ENCODE measurements at regions not wholly inside any gene's neighbourhood (a gene's known extent, or its start where the extent isn't known, plus 50 kb on each side); places are given as distances from the start of the nearest gene placed in this dataset.
"Not testable (repeated sequence)": the region's sequence is repeated elsewhere in the genome, so short reads cannot be mapped to it uniquely, and the experiment has no call there.

- ChIA-PET CTCF (no interaction called here), POLR2A (no interaction called here)
These were observed 148.0 kb upstream of the GRIA1 start for GRCh38 chr5:153342487-153342886.

GRCh38 chr5:153347611-153348010 is 142.9 kb upstream of the GRIA1 start:
- CTCF ChIA-PET = no interaction called here
- POLR2A ChIA-PET = no interaction called here

- CTCF ChIA-PET = no interaction called here
- POLR2A ChIA-PET = no interaction called here
These were observed 140.1 kb upstream of the GRIA1 start for GRCh38 chr5:153350175-153350883.

- POLR2A ChIA-PET = no interaction called here
- CTCF ChIA-PET = no interaction called here
These were observed 137.7 kb upstream of the GRIA1 start for GRCh38 chr5:153352685-153353219.

GRCh38 chr5:153357493-153358112 is 132.9 kb upstream of the GRIA1 start:
- ChIA-PET CTCF (no interaction called here), POLR2A (no interaction called here)

GRCh38 chr5:153358315-153358976 is 132.0 kb upstream of the GRIA1 start:
- ChIA-PET POLR2A (no interaction called here), CTCF (no interaction called here)

- ChIA-PET CTCF (no interaction called here), POLR2A (no interaction called here)
These were observed 129.6 kb upstream of the GRIA1 start for GRCh38 chr5:153360860-153361259.

- POLR2A ChIA-PET = no interaction called here
- CTCF ChIA-PET = no interaction called here
These were observed 128.6 kb upstream of the GRIA1 start for GRCh38 chr5:153361735-153362409.

GRCh38 chr5:153365547-153365946 is 124.9 kb upstream of the GRIA1 start:
- POLR2A ChIA-PET = no interaction called here

GRCh38 chr5:153367466-153367865 is 123.0 kb upstream of the GRIA1 start:
- POLR2A ChIA-PET = no interaction called here
- CTCF ChIA-PET = no interaction called here

More at GRCh38 chr5:153365547-153365946, 124.9 kb upstream of the GRIA1 start:
- CTCF ChIA-PET = no interaction called here

- POLR2A ChIA-PET = no interaction called here
- CTCF ChIA-PET = no interaction called here
These were observed 117.9 kb upstream of the GRIA1 start for GRCh38 chr5:153372425-153373129.

- ChIA-PET CTCF (no interaction called here), POLR2A (no interaction called here)
These were observed 117.4 kb upstream of the GRIA1 start for GRCh38 chr5:153373130-153373498.

- POLR2A ChIA-PET = not testable (repeated sequence)
These were observed 108.8 kb upstream of the GRIA1 start for GRCh38 chr5:153381630-153382029.

GRCh38 chr5:153390569-153390968 is 99.9 kb upstream of the GRIA1 start:
- CTCF ChIA-PET = no interaction called here
- POLR2A ChIA-PET = no interaction called here

More at GRCh38 chr5:153381630-153382029, 108.8 kb upstream of the GRIA1 start:
- CTCF ChIA-PET = not testable (repeated sequence)

- ChIA-PET CTCF (no interaction called here), POLR2A (no interaction called here)
These were observed 90.9 kb upstream of the GRIA1 start for GRCh38 chr5:153399595-153399994.

GRCh38 chr5:153400931-153401330 is 89.5 kb upstream of the GRIA1 start:
- CTCF ChIA-PET = no interaction called here
- POLR2A ChIA-PET = no interaction called here

GRCh38 chr5:153402550-153402949 is 87.9 kb upstream of the GRIA1 start:
- ChIA-PET CTCF (no interaction called here), POLR2A (no interaction called here)

- POLR2A ChIA-PET = no interaction called here
- CTCF ChIA-PET = no interaction called here
These were observed 87.0 kb upstream of the GRIA1 start for GRCh38 chr5:153403470-153403869.

GRCh38 chr5:153404747-153405146 is 85.7 kb upstream of the GRIA1 start:
- POLR2A ChIA-PET = no interaction called here

GRCh38 chr5:153421676-153422075 is 68.8 kb upstream of the GRIA1 start:
- POLR2A ChIA-PET = no interaction called here
- CTCF ChIA-PET = no interaction called here

More at GRCh38 chr5:153404747-153405146, 85.7 kb upstream of the GRIA1 start:
- CTCF ChIA-PET = no interaction called here

Measured in activated CD8-positive, alpha-beta memory T cell treated with anti-CD3 and anti-CD28 coated beads for 36 hours (primary cell).